ENCODE measurements at regions not wholly inside any gene's neighbourhood (a gene's known extent, or its start where the extent isn't known, plus 50 kb on each side); places are given as distances from the start of the nearest gene placed in this dataset.

GRCh38 chr6:165762125-165762524, 99.1 kb upstream of the PDE10A start:
- no peak for TF ChIP-seq ZFX (IDR thresholded peaks at IDR 0.05)
- TF ChIP-seq CTCF (conservative IDR thresholded peaks at IDR 0.05): no peak
